WTC11 (cell line): ENCODE measurements at regions not wholly inside any gene's neighbourhood (a gene's known extent, or its start where the extent isn't known, plus 50 kb on each side); places are given as distances from the start of the nearest gene placed in this dataset.

Experiments used
- ATF6 ChIP-seq: sonication (generic); formaldehyde crosslinking; IDR thresholded peaks from 2 replicates; pipeline ENCODE4 v1.8.1; 2023; ENCODE audit warnings: mild to moderate bottlenecking, missing genetic modification reagents
- CBFB ChIP-seq: sonication (generic); formaldehyde crosslinking; IDR thresholded peaks from 2 replicates; pipeline ENCODE4 v1.8.1; 2022; ENCODE audit warnings: mild to moderate bottlenecking, low read depth, missing genetic modification reagents
- CREB1 ChIP-seq: sonication (generic); formaldehyde crosslinking; IDR thresholded peaks from 2 replicates; pipeline ENCODE4 v1.8.0; 2023; ENCODE audit warnings: mild to moderate bottlenecking, missing genetic modification reagents
- CTCF ChIP-seq: fragments of 200-600 bp; IDR thresholded peaks from 2 replicates; pipeline ENCODE4 v1.8.0; 2022; ENCODE audit warnings: antibody characterized with exemption
- MAX ChIP-seq: sonication (generic); formaldehyde crosslinking; IDR thresholded peaks from 2 replicates; pipeline ENCODE4 v1.8.0; 2022; ENCODE audit warnings: mild to moderate bottlenecking, missing genetic modification reagents
- MXD4 ChIP-seq: fragments of 250-450 bp; sonication (Bioruptor Pico); IDR thresholded peaks from 2 replicates; pipeline ENCODE4 v1.8.0; 2021; ENCODE audit warnings: mild to moderate bottlenecking, moderate library complexity, borderline replicate concordance
- NR1H2 ChIP-seq: sonication (generic); formaldehyde crosslinking; IDR thresholded peaks from 2 replicates; pipeline ENCODE4 v1.9.0; 2021; ENCODE audit warnings: mild to moderate bottlenecking, moderate library complexity, missing genetic modification reagents
- USF2 ChIP-seq: sonication (generic); formaldehyde crosslinking; IDR thresholded peaks from 2 replicates; pipeline ENCODE4 v1.8.1; 2023; ENCODE audit warnings: mild to moderate bottlenecking, missing genetic modification reagents, moderate library complexity
- ZNF423 ChIP-seq: fragments of 250-450 bp; sonication (Bioruptor Pico); IDR thresholded peaks from 2 replicates; pipeline ENCODE4 v2.1.2; 2022; ENCODE audit warnings: mild to moderate bottlenecking, moderate library complexity
- TF ChIP-seq, protein P1 (sequence below): sonication (generic); formaldehyde crosslinking; IDR thresholded peaks from 2 replicates; pipeline ENCODE4 v1.8.1; 2022; ENCODE audit warnings: mild to moderate bottlenecking, moderate library complexity, missing genetic modification reagents

GRCh38 chr4:145381163-145381562 lies 100.5 kb upstream of the SMAD1 start:
- TF ChIP-seq, protein P1, sequence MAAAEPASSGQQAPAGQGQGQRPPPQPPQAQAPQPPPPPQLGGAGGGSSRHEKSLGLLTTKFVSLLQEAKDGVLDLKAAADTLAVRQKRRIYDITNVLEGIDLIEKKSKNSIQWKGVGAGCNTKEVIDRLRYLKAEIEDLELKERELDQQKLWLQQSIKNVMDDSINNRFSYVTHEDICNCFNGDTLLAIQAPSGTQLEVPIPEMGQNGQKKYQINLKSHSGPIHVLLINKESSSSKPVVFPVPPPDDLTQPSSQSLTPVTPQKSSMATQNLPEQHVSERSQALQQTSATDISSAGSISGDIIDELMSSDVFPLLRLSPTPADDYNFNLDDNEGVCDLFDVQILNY (CRISPR knock-in tag): no peak
- no peak for TF ChIP-seq MXD4 (CRISPR knock-in tag)
- no peak for TF ChIP-seq ZNF423 (CRISPR knock-in tag)
- TF ChIP-seq ATF6 (CRISPR knock-in tag): no peak
- TF ChIP-seq CTCF: no peak
- no peak for TF ChIP-seq MAX (CRISPR knock-in tag)
- no peak for TF ChIP-seq CBFB
- no peak for TF ChIP-seq CREB1
- no peak for TF ChIP-seq NR1H2 (CRISPR knock-in tag)
- TF ChIP-seq USF2 (CRISPR knock-in tag): no peak
